Hematopoietic multipotent progenitor cell (in vitro differentiated cells): ENCODE measurements at regions not wholly inside any gene's neighbourhood (a gene's known extent, or its start where the extent isn't known, plus 50 kb on each side); places are given as distances from the start of the nearest gene placed in this dataset.
"Not testable (repeated sequence)": the region's sequence is repeated elsewhere in the genome, so short reads cannot be mapped to it uniquely, and the experiment has no call there.

Experiments used
- DNase-seq, 3 donors: peaks; one replicate each; pipeline ENCODE4 v3.0.0-alpha.2; 2011 to 2015; ENCODE audit warnings: low read depth in 2 of 3, low spot score in 2 of 3

GRCh38 chr17:15802917-15803316 lies 70.8 kb downstream of the TBC1D26 start:
- DNase-seq, result not testable (repeated sequence)

DNA sequence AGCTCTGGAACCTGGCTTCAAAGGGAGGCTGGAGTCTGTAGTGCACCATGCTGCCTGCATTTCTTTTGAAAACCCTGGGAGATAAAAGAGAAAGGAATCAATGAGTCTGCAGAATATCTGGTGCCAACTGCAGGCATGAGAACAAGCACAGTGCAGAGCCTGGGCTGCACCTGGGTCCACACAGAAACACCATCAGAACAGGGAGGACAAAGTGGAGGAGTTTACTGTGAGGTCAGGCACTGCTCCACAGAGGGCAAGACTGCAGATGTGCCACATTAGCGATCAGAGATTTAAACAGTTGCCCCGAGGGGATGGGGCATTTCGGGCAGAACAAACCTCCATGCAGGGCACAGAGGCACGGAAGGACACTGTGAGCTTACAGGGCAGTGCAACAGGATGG lies 74.7 kb downstream of the TBC1D26 start:
- not testable (repeated sequence) for DNase-seq

GRCh38 chr17:15813388-15813787 lies 81.3 kb downstream of the TBC1D26 start:
- not testable (repeated sequence) for DNase-seq

GRCh38 chr17:15814003-15814402 lies 81.9 kb downstream of the TBC1D26 start:
- not testable (repeated sequence) for DNase-seq

DNA sequence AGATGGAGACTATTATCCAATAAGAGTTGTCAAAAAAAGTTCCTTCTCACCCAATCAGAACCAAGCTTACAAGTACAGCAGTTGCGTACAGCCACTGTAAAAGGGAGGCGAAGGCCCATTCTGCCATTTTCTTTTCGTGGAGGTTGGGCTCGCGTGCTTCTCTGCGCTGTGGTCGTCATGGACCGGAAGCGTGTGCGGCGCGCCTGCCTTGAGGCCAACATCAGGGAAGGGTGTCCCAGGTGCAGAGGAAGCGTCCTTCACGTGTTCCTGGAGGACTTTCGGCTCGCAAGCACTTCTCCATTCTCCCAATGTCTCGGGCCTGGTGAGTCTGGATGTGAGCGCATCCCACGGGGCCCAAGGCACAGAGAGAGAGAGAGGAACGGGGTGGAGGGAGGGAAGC lies 85.8 kb downstream of the TBC1D26 start:
- not testable (repeated sequence) for DNase-seq

DNA sequence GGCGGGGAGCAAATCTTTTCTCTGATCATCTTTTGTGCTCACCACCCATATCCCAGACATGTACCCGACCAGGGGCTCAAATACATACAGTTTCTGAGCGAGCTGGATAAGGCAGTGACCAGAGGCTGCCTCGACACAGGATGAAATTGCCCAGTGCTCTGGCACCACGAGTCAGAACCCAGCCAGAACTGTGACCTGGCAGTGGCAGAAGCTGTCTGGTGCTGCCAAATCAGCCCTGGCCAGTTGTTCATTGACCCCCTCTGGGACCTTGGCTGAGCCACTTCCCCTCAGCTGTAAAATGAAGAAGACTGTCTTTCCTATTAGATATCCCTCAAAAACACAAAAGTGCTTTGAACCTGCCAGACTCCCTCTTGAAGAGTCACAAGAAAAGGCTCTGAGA lies 90.2 kb downstream of the TBC1D26 start:
- not testable (repeated sequence) for DNase-seq

DNA sequence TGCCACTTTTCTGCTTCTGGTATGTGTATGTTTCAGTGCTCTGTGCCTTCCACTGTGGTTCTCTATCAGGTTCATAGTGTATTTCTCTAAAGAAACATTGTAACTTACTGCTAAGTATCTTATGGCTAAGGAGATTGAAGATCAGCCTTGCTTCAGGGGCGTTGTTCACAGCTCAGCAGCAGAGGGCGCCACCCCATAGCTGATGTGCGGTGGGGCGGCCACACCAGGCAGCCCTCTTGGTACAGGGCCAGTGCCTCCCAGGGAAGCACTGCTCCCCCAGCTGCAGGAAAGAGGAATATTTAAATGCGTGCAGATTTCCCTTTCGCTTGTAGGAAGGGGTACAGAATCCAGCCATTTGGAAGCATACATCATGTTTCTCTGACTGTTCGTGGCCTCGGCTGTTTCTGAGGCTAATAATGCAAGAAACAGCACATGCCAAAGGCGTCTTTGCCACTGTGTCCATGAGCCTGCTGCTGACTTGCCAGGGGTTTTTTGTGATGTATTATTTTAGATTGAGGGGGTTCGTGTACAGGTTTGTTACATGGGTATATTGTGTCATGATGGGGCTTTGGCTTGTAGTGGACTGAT lies 96.7 kb downstream of the TBC1D26 start:
- peak; percentile 22 to 69 (median 60) for DNase-seq

DNA sequence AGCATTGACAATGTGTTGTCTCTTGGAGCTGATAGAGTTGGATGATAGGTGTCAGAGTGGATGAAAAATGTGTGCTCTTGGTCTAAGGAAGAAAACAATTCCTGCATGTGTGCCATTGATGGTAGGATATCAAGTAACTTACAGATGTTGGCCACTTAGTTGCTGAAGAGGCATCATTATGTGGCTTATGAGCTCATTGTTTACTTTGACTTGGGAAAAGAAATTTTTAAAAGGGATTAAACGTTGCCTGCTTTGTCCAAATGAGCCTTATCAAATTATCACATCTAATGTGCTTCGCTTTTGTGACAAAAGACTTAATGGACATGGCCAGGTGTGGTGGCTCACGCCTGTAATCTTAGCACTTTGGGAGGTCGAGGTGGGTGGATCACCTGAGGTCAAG lies 98.1 kb downstream of the TBC1D26 start:
- DNase-seq, result not testable (repeated sequence)

GRCh38 chr17:15831182-15831581 lies 99.1 kb downstream of the TBC1D26 start:
- DNase-seq, result peak in 2 of 3 donors; percentile 14 to 20

GRCh38 chr17:15832921-15833480 lies 100.9 kb downstream of the TBC1D26 start:
- peak in 2 of 3 donors; percentile 57 to 68 for DNase-seq

DNA sequence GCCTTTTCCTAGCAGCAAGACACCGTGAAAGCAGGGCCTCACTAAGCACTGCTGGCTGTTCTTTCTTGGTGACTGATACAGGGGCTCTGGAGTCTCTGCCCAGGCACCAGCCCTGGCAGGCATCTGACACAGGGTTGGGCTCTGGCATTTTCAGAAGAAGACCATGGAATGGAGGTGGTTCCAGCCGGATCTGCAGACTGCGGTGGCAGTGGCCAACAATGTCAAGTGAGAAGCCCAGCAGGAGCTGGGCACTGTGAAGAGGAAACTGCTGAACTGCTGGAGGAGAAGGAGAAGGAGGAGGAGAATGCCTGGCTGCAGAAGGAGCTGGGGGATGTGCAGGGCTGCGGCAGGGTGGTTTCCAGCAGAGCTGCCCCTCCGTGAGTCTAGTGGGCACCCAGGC lies 101.8 kb downstream of the TBC1D26 start:
- DNase-seq, result not testable (repeated sequence)

DNA sequence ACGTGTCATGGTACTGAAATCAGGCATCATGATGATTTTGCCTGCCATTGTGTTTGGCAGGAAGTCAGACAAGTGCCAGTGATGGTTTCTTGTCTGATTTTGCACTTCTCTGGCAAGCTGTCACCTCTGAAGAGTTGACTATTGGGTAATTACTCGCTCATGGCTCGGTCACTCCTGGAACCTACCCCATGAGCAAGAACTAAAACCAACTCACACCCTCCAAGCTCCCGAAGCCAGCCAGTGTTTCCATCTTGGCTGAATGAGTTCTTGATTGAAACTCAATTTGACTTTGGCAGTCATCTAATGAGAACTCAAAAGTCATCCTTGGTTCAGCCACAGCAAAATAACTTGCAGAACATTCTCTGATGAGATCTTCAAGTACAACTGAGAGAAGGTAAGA lies 103.4 kb downstream of the TBC1D26 start:
- not testable (repeated sequence) for DNase-seq

DNA sequence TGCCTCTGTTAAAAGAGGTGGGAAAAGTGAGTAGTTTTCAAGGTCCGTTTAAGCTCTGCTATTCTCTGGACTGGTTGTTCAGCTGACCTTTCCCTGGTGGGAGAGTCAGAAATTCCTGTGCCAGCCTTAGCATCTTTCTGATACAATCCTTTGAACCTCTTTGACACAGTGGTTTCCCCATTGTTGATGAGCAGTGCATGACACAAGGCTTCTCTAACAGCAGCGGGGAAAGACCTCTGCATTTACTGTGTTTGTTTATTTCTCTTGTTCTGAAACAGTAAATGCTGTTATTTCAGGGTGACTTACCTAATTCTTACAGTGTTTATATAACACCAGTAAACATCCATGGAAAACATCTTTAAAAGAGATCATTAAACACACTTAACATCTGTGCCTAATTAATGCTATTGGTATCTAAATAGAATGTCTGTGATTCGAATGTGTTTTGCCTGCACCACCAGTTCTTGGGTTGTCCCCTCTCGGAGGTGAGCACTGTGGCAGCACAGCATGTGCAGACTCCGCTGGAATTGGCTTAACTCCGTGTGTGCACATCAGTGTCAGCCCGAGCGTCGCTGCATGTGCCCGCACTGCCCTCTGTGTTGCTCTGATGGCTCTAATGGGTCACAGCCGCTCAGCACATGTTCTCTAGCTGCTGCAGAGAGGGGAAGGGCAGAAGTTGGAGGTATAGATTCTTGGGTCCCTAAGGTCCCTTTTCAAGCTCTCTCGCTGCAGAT lies 104.3 kb downstream of the TBC1D26 start:
- not testable (repeated sequence) for DNase-seq

GRCh38 chr17:15836991-15837390 lies 104.9 kb downstream of the TBC1D26 start:
- DNase-seq, result not testable (repeated sequence)

DNA sequence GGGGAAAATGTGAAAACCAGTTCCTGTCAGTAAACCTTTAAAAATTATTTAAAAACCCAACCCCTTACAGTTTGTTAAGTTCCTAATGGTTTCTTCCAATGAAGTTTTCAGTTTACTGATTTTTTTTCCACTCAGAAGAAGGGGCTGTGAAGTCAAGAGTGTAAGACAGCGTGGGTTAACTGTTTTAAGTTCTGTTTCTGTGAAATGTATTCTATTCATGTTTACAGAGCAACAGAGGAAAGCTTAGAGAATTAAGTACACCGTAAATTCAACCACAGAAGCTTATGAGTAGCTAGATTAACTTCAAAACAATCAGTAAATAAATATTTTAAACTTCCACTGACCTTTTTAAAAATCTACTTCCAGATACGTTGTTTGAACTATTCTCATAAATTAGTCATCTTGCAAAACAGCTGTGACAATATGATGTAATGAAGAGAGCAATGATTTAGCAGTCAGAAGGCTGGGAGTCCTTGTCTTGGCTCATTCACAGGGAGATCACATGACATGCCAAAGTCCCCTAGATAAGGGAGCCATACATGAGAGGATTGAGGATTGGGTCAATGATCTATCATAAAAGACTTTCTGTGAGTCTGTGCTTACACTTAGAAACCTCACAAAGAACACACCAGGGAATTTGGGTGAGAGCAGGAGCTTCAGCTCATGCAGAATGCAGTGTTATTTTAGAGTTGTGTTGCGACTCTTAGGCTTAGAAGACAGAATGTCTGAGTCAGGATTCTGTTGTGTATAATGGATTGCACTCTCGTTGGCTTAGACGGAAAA lies 97.3 kb upstream of the ADORA2B start:
- DNase-seq, result not testable (repeated sequence)

DNA sequence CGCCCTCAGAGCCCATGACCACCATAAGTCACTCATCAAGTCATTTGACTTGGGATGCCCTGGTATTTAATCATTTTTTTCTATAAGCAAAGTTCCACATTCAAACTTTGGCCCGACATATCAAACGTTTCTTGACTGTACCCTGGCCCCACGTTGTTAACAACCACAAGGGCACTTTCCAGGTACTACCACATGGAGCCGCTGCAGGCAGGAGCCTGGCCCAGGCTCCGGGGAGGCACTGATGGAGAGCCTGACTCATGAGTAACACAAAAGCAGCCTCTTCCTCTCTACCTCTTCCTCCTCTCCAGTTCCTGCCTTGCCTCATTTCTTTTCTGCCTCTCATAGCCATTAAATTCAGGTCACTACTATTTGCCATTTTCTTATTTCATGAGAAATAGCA lies 95.9 kb upstream of the ADORA2B start:
- DNase-seq, result peak in 2 of 3 donors; percentile 58 to 77

- DNase-seq, result not testable (repeated sequence)
Measured at GRCh38 chr17:15850071-15850470, 94.9 kb upstream of the ADORA2B start.

DNA sequence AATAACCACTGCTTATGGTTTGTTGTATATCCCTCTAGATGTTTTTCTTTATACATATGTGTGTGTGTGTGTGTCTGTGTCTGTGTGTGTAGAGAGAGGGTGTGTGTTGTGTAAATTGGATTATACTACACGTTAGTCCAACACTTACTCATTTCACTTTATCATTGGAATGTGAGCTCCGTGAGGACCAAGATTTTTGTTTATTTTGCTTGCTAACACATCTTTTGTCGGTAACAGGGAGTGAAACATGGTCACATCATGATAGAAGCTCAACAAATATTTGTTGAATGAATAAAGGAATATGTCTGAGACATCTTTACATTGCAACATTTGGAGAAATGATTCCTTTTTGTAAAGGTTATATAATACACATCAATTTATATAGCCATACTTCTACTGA lies 94.2 kb upstream of the ADORA2B start:
- not testable (repeated sequence) for DNase-seq

- DNase-seq, result not testable (repeated sequence)
Measured at GRCh38 chr17:15852863-15853262, 92.1 kb upstream of the ADORA2B start.

GRCh38 chr17:15856191-15856590 lies 88.7 kb upstream of the ADORA2B start:
- not testable (repeated sequence) for DNase-seq

DNA sequence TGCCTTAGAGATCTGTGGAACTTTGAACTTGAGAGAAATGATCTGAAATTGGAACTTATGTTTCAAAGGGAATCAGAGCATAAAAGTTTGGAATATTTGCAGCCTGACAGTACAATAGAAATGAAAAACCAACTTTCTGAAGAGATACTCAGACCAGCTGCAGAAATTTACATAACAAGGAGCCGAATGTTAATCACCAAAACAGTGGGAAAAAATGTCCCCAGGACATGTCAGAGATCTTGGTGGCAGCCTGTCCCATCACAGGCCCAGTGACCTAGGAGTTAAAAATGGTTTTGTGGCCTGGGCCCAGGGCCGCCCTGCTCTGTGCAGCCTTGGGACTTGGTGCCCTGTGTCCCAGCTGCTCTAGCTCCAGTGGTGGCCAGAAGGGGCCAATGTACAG lies 88.2 kb upstream of the ADORA2B start:
- DNase-seq, result not testable (repeated sequence)
